Kidney tubule cell (primary cell): ENCODE measurements at regions not wholly inside any gene's neighbourhood (a gene's known extent, or its start where the extent isn't known, plus 50 kb on each side); places are given as distances from the start of the nearest gene placed in this dataset.
"Not testable (repeated sequence)": the region's sequence is repeated elsewhere in the genome, so short reads cannot be mapped to it uniquely, and the experiment has no call there.

Experiments used
- DNase-seq: peaks from one replicate; pipeline ENCODE4 v3.0.0-alpha.2; 2018; ENCODE audit warnings: low spot score

- DNase-seq, result no peak
Measured at GRCh38 chr1:193909406-193910082, 723.1 kb upstream of the B3GALT2 start.

DNA sequence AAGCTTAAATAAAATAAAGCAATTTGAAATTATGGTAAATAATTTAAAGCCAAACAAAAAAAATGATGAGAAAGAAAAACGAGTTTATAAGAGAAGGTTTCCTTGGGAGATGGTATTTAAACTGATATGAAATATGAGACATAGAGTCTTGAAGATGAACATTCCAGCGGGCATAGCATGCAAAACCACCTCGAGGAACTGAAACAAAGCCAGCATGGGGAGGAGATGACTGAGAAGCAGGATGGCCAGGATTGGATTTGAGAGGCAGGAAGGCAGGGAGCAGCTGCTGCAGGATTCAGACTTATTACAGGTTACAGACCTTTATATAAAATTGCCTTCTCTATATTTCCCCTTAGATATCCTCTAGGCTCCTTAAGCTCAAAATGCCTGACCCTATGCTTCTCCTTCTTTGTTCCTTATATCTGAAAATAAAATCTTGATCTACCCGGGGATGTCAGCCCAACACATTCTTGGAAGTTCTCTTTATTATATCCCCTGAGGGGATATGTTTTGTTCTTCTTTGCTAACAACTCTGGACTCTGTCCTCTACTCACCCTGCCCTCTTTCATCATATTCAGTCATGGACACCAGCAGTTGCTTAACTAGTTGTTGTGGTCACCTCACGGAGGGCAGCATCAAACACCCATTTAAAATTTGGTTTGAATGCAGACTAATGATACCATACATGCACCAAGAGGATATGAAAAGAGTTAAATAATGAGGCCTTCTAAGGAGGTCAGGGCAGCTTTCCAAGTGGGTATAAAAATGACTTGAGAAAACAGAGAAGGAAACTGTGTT is 719.1 kb upstream of the B3GALT2 start:
- DNase-seq, result no peak

DNA sequence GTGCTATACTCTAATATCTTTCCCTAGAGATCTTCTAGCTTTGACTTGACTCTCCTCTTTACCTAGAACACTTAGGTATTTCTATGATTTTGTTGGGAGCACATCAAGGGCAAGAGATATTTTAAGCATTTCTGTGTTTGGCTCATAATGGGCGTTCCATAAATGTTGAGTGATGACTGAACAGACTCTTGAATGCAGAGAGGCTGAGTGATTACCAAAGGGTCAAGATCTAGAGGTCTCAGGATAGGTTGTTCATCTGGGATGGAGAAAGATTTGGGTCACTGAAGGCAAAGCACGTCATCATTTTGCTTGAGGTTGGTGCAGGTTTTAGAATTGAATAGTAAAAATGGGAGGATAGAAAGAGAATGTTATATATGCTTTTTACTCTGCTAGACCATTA is 705.4 kb upstream of the B3GALT2 start:
- no peak for DNase-seq

- no peak for DNase-seq
Measured at GRCh38 chr1:193890935-193891334, 704.5 kb upstream of the B3GALT2 start.

DNA sequence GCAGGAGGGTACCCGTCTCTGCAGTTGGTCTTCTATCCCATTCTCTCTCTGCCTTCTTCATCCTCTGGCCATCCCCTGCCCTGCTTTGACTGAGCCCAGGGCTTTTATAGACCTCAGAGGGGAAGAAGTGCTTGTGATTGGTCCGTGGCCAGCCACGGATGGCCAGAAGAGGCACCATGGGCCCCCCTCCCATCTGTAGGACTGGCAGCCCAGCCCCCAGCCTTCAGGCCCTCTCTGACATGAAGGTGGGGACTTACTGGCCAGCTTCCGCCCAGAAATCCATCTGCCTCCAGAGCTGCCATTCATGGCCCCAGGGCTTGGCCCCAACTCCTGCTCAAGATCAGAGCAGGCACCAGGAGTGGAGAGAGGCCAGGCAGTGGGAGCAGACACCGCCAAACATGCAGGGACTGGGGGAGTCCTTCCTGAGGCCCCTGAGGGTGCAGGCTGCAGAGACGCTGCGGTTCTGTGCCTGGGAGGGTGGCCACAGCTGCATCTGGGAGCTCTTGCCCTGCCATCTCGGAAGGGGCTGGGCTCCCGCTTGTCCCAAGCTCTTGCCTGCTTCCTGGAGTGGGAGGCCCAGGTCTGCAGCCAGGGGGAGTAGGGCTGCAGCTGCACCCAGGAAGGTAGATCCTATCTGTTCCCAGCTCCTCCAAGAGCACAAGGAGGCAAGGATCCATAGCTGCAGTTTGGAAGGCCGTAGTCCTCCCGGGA is 698.6 kb upstream of the B3GALT2 start:
- no peak for DNase-seq

DNA sequence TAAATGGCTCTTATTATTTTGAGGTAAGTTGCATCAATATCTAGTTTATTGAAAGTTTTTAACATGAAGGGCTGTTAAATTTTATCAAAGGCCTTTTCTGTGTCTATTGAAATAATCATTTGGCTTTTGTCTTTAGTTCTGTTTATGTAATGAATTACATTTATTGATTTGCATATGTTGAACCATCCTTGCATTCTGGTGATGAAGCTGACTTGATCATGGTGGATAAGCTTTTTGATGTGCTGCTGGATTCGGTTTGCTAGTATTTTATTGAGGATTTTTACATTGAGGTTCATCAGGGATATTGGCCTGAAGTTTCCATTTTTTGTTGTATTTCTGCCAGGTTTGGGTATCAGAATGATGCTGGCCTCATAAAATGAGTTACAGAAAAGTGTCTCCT is 691.5 kb upstream of the B3GALT2 start:
- DNase-seq, result not testable (repeated sequence)

GRCh38 chr1:193868425-193868824 is 682.0 kb upstream of the B3GALT2 start:
- no peak for DNase-seq

DNA sequence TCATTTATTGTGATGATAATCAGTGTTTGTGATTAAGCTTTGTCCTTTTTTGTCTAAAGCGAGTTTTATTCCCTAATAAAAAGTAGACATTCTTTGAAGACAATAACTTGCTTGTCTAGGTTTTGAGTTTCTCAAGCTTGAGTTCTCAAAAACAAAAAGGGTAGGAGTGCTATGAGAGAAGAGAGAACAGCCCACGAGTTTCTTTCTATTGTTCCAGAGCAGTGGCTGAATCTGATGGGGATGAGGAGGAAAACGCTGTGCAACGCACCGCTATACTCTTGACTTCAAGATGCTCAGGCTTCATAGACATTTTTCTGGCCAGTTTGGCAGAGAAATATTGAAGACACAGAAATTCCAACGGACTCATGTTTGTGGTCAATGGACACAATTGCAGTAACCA is 669.8 kb upstream of the B3GALT2 start:
- no peak for DNase-seq

GRCh38 chr1:193850745-193851144 is 664.3 kb upstream of the B3GALT2 start:
- no peak for DNase-seq

DNA sequence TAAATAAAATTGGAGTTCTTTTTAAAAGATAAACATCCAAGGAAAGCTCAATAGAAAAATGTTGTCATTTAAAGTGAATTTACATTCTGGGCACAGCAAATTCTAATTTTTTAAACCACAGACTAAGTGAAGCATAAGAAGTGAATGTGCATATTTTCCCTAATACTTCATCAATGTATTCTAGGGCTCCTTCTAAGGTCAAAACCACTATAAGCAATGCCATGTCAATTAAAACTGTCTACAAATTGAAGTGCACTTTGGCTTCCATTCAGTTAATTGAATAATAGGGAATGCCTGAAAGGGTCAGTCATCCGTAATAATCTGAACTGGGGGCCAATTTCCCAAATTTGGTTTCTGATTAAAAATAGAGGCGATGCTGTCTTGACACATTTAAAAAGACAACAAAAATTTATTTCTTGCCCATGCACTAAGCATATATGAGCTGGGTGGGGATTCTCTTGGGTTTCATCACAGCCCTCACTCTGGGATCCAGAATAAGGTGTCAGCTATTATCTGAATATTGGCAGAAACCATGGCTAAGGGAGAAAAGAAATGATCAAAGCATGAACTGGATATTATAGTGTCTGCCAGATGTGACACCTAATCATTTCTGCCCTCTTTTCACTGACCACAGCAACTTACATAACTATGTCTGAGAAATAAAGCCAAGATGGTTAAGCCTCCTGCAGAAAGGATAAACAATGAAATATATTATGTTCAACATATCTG is 660.6 kb upstream of the B3GALT2 start:
- no peak for DNase-seq

GRCh38 chr1:193846411-193846810 is 660.0 kb upstream of the B3GALT2 start:
- no peak for DNase-seq

GRCh38 chr1:193841857-193842256 is 655.4 kb upstream of the B3GALT2 start:
- DNase-seq, result no peak

GRCh38 chr1:193831465-193831864 is 645.1 kb upstream of the B3GALT2 start:
- DNase-seq, result no peak

DNA sequence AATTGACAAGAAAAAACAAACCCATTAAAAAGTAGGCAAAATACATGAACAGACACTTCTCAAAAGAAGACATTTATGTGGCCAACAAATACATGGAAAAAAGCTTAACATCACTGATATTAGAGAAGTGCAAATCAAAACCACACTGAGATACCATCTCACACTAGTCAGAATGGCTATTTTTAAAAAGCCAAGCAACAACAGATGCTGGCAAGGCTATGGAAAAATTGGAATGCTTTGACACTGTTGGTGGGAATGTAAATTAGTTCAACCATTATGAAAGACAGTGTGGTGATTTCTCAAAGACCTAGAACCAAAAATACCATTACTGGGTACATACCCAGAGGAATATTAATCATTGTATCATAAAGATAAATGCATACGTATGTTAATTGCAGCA is 641.1 kb upstream of the B3GALT2 start:
- no peak for DNase-seq

DNA sequence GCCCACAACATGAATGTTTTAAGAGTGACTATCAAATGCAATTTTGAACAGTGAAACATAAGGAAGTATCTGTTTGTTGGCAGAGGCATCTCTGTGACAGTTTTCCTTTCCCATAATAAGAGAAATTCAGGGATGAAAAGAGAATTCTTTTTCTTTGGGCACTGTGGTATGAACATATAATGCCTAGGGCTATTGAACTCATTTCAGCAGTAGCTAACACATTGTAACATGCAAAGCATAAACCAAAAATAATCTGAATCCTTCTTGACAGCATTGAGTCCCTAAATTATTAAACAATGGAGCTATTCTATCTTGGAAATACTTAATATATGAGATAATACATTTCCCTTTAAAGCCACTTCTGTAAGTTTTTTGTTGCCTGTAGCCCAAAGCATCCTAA is 633.0 kb upstream of the B3GALT2 start:
- DNase-seq, result no peak

- no peak for DNase-seq
Measured at GRCh38 chr1:193807208-193807607, 620.8 kb upstream of the B3GALT2 start.

DNA sequence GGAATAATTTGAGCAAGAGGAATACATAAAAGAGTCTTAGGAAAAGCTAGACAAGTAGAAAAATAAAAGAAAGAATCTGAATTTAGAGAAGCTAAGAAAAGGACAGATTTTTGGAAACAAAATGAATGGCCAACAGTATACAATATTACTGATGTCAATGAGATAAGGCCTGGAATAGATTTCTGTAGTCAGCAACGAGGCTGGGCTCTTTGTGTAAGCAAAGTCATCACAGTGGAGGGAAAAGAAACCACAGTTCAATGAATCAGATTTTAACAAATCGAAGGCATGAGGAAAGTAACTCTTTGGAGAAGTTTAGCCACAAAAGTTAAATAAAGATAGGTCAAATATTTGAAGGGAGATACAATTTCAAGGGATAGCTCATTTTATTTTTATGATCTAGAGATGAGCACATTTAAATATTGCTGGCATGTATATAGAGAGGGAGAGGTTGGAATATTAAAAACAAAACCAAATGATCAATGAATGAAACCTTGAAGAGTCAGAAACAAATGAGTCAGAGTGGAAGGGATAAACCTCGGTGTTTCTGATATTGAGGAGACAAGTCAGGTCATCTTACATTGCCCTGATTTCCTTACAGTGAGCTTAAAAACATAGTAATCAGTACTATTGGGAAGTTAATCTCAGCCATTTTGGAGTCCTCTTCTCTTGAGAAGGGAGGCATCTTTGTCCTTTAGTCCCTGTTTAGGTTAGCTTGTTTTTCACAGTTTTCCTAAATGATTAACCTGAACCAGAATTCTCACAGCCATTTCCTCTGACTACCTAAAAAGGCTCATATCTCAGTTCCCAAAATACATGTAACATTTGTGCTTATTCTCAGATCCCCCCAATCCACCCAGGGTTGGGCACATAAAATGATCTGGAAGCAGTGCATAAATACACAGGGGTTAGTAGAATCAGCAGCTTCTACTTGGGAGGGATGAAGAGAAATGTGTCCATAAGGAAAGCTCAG is 620.0 kb upstream of the B3GALT2 start:
- DNase-seq, result no peak

GRCh38 chr1:193799948-193800690 is 613.7 kb upstream of the B3GALT2 start:
- DNase-seq, result no peak

- no peak for DNase-seq
Measured at GRCh38 chr1:193799371-193799770, 613.0 kb upstream of the B3GALT2 start.

DNA sequence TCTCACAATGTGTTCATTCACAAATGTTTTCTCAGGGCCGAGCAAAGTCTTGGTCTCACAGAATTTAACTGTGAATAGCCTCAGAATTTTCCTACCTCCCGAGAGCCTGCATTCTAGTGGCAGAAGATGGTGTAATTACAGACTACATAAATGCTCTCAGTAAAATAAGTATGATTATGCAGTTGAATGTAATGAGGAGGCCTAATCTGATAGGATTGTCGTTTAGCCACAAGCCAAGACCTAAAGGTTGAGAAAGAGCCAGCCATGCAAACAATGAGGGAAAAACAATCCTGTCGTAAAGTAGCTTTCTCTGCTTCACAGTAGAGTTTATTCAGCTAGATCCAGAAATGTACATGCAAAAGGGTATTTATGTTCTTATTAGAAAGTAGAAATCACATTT is 607.8 kb upstream of the B3GALT2 start:
- no peak for DNase-seq
